ENCODE measurements at regions not wholly inside any gene's neighbourhood (a gene's known extent, or its start where the extent isn't known, plus 50 kb on each side); places are given as distances from the start of the nearest gene placed in this dataset.

DNA sequence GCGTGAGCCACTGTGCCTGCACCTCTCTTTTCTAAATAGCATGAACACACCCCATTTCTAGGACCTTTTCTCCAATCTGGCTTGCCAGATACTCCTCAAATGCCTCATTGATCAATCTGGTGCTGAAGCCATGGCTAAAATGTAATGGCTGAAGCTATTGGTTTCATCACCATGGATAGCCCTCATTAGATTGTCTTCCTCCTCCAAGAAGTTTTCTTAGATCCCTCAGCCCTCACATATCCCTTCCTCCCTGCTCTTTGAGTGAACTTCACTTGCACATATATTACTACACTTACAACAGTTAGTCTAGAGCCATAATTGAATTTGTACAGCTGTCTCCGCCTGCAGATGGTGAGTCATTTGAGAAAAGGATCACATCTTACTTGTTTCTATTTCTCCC lies 77.9 kb upstream of the TOX3 start:
- H3K27ac ChIP-seq, result no peak overlapping the region
- TF ChIP-seq, protein P1, sequence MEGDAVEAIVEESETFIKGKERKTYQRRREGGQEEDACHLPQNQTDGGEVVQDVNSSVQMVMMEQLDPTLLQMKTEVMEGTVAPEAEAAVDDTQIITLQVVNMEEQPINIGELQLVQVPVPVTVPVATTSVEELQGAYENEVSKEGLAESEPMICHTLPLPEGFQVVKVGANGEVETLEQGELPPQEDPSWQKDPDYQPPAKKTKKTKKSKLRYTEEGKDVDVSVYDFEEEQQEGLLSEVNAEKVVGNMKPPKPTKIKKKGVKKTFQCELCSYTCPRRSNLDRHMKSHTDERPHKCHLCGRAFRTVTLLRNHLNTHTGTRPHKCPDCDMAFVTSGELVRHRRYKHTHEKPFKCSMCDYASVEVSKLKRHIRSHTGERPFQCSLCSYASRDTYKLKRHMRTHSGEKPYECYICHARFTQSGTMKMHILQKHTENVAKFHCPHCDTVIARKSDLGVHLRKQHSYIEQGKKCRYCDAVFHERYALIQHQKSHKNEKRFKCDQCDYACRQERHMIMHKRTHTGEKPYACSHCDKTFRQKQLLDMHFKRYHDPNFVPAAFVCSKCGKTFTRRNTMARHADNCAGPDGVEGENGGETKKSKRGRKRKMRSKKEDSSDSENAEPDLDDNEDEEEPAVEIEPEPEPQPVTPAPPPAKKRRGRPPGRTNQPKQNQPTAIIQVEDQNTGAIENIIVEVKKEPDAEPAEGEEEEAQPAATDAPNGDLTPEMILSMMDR (conservative IDR thresholded peaks at IDR 0.05), result no peak
- TF ChIP-seq ZFX (IDR thresholded peaks at IDR 0.05), result no peak

DNA sequence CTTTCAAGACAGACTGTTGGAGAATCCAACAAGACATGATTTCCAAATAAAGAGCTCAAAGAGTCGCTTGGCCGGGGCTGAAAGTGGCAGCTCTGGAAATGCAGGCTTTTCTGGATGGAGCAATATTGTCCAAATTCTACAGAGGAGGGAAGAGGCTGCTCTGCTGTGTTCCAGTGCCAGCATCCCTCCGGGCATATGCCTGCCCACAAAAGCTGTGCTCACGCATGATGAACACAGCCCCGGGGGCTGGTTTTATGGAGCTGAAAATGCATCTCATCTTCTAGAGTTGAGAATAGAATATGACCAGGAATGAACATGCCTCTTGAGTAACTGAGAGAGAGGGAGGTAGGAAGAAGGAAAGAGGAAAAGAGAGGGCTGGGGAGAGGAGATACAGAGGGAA lies 74.7 kb upstream of the TOX3 start:
- no peak overlapping the region for H3K27ac ChIP-seq
- no peak for TF ChIP-seq ZFX (IDR thresholded peaks at IDR 0.05)
- TF ChIP-seq, protein P1 (conservative IDR thresholded peaks at IDR 0.05), result no peak

DNA sequence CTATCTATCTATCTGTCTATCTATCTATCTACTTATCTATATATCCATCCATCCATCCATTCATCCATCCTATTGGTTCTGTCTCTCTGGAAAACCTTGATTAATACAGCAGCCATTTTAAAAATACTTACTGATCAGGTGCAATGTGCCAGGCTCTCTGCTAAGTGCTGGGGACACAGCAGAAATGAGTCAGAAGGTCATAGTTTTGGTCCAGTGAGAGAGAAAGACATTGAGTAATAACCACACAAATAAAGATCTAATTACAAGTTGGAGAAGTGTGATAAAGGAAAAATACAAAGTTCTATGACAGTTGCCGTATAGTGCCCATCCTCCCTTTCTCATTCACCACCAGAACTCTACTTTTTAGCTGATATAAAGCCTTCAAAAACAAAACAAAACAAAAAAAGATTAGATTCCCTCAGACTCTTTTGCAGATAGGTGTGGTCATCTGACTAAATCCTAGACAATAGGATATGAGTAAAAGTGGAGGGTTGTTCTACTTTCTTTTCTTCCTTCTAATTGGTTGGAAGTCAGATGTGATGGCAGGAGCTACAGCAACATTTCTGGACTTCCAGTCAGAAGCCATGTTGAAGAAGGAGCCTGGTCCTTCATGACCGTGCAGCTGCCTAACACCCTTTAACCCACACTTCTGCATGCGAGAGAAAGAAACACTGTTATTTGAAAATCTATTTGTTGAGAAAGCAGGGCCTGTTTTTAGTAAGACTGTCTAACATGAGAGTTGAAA lies 72.0 kb upstream of the TOX3 start:
- H3K27ac ChIP-seq, result no peak overlapping the region
- TF ChIP-seq, protein P1 (conservative IDR thresholded peaks at IDR 0.05), result no peak
- no peak for TF ChIP-seq ZFX (IDR thresholded peaks at IDR 0.05)

DNA sequence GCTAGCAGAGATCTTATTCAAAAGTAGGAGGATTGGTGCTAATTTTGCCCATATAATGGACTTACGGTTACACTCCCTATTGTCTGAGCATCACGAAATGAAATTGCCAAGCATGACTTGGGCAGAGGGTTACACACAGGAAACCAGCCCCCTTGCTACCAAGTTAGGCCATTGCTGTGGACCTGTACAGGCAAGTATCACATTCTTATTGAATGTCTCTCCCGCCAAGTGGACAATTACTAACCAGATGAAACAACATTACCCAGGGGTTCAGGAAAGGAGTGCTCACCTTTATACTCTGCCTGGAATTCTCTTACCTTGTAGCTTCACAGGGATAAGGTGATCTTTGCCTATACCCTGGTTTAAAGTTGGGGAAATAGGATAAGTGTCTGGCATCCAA lies 70.6 kb upstream of the TOX3 start:
- H3K27ac ChIP-seq, result no peak overlapping the region
- TF ChIP-seq, protein P1 (conservative IDR thresholded peaks at IDR 0.05), result no peak
- no peak for TF ChIP-seq ZFX (IDR thresholded peaks at IDR 0.05)

DNA sequence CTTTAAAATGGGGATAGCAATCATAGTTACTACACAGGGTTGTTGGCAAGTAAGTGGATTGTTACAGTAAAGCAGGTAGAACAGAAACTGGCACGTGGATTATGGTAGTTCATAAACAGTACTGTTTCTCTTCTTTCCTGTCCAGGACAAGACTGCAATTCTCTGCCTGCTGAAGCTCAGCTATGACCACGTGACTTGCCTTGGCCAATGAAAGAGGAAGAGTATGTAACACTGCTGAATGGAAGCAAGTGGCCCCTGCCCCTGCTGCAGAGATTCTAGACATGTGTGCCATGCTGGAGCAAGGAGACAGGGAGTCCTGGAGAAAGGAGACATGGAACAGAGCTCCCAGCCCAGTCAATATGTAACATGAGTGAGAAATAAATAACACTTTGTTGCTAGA lies 66.6 kb upstream of the TOX3 start:
- no peak overlapping the region for H3K27ac ChIP-seq
- no peak for TF ChIP-seq ZFX (IDR thresholded peaks at IDR 0.05)
- TF ChIP-seq, protein P1 (conservative IDR thresholded peaks at IDR 0.05), result no peak

DNA sequence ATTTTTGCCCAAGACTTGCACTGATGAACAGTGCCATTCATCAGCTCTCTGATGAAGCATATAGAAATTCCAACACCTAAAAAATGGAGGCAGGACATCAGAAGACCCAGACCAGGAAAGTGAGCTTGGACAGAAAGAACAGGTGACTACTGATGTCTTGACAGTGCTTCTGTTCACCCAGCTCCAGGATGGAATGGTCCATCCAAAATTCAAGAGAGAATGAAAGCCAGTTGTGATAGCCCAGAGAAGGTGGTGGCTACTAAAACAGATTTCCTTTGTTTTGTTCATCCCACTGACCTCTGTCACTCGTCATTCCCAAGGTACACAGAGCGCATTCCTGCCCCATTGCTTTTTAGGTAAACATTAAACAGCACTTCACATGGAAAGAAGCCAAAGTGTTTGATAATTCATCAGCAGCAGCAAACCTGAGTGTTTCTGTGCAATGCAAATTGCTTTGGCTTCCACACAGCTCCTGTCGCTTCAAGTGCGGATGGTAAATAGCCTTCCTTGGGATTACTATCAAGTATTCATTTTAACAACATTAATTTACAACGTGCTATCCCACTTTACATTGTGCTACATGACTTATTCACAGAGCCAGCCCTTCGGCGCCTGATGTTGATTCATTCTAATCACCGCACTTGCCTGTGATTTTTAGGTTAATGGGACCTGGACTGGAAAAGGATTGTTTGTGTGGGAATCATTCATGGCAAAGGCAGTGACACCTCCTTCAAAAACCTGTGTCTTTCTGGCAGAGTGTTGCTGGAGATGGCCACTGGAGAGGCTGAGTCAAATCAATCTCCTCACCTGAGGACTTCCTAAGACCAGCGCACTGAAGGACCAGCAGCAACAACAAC lies 65.1 kb upstream of the TOX3 start:
- TF ChIP-seq, protein P1 (conservative IDR thresholded peaks at IDR 0.05), result no peak
- no peak for TF ChIP-seq ZFX (IDR thresholded peaks at IDR 0.05)
- H3K27ac ChIP-seq, result peak overlapping the region; percentile 15; the same call in 1 of the 2 replicates

DNA sequence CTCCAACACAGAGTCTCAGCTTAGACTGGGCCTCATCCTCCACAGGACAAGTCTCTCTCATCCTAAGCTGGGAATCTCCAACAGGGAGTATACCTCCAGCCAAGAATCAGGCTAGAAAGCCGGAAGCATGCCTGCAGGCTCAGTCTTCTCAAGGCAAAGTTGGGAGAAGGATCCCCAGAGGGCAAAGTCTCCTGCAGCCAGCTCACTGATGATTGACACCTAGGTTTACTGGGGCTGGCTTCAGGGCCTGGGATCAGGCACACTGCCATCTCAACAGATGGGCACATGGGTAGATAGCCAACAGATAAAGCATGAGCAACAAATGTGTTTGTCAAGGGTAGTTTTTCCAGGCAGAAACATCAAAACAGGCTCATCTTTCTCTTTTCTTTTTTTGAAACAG lies 56.1 kb upstream of the TOX3 start:
- peak overlapping the region; percentile 59 for H3K27ac ChIP-seq
- TF ChIP-seq, protein P1 (conservative IDR thresholded peaks at IDR 0.05), result no peak
- TF ChIP-seq ZFX (IDR thresholded peaks at IDR 0.05), result no peak

Measured in C4-2B (cell line).